22Rv1 (cell line): ENCODE measurements at regions not wholly inside any gene's neighbourhood (a gene's known extent, or its start where the extent isn't known, plus 50 kb on each side); places are given as distances from the start of the nearest gene placed in this dataset.

Experiments used
- H3K27ac ChIP-seq: fragments of 450-650 bp; 2 replicates; pipeline ENCODE4 v1.5.1; 2017
- CTCF ChIP-seq: fragments of 450-650 bp; IDR thresholded peaks from 2 replicates; pipeline ENCODE4 v1.5.1; 2017; ENCODE audit warnings: mild to moderate bottlenecking
- ZFX ChIP-seq: fragments of 450-650 bp; IDR thresholded peaks from 2 replicates; pipeline ENCODE4 v1.6.1; 2017; ENCODE audit warnings: antibody characterized with exemption, borderline replicate concordance

GRCh38 chr5:130974021-130974683 is 190.9 kb downstream of the HINT1 start:
- TF ChIP-seq CTCF (no peak), ZFX (no peak)
- H3K27ac ChIP-seq = no peak overlapping the region

GRCh38 chr5:130966990-130967525 is 198.0 kb downstream of the HINT1 start:
- H3K27ac ChIP-seq = no peak overlapping the region
- TF ChIP-seq CTCF (no peak), ZFX (no peak)

- no peak overlapping the region for H3K27ac ChIP-seq
- TF ChIP-seq ZFX = no peak
- no peak for TF ChIP-seq CTCF
These were observed 199.1 kb downstream of the HINT1 start for GRCh38 chr5:130965920-130966319.

- TF ChIP-seq ZFX = no peak
- no peak for TF ChIP-seq CTCF
- no peak overlapping the region for H3K27ac ChIP-seq
These were observed 199.7 kb downstream of the HINT1 start for GRCh38 chr5:130965360-130965759.

- H3K27ac ChIP-seq = no peak overlapping the region
- no peak for TF ChIP-seq ZFX
- TF ChIP-seq CTCF = no peak
These were observed 200.5 kb downstream of the HINT1 start for GRCh38 chr5:130964231-130965202.

GRCh38 chr5:130963798-130964197 is 201.3 kb downstream of the HINT1 start:
- H3K27ac ChIP-seq = no peak overlapping the region
- no peak for TF ChIP-seq ZFX
- no peak for TF ChIP-seq CTCF
